HG03342 (cell line): ENCODE measurements at regions not wholly inside any gene's neighbourhood (a gene's known extent, or its start where the extent isn't known, plus 50 kb on each side); places are given as distances from the start of the nearest gene placed in this dataset.

ENCODE experiments used
- ATAC-seq: cut with Tn5 transposase; IDR thresholded peaks from one replicate; pipeline ENCODE4 v1.9.1; 2021; ENCODE audit warnings: mild to moderate bottlenecking, moderate library complexity; ENCODE audit not compliant: unreplicated experiment

DNA sequence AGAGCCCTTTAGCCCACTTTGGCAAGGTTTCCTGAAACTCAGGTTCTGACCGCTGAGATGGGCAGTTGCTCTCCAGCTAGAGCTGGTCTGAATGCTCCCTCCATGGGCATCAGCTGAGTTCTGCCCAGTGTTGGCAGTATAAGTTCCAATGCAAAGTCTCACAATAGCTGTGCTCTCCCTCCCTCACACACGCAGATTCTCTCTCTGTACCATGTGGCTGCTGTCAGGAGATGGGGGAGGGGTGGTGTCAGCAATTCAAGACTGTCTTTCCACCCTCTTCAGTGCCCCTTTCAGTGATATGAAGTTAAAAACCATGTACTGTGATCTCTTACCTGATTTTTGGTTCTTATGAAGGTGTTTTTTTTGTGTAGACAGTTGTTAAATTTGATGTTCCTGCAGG is 164.3 kb upstream of the PLEKHA5 start:
- ATAC-seq = no peak

DNA sequence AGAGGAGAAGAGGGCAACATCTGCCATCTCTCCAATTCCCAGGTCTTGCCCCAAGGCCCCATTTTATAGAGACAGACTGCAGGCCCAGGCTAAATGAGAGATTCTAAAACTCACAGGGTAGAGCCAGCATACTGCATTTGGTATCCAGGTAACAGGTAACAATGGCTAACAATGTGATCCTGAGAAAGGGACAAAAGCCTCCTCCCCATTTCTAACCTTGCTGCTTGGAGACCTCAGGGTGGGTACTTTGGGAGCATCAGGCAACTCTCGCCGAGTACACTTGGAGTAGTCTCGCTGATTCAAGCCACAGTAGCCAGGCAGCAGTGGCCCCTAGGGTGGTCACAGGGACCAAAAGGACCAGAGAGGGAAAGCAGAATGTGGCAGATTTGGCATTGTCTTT is 162.6 kb upstream of the PLEKHA5 start:
- no peak for ATAC-seq

DNA sequence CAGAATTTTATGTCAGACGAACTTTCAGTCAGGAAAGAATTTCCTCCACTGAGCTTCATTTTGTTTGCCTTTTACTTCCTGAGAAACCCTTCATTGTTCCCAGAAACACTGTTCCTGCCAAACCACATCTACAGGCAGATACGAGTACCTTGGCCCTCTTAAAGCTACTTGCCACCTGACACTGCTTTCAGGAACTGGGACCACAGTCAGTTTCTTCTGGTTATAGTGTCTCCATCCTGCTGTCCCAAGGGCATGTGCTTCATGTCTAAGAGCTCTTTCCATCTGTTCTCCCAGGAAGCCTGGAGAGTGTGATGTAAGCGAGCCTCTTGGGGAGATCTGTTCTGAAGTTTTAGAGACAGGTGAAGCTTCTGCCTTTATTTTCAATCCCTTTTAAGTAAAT is 161.7 kb upstream of the PLEKHA5 start:
- no peak for ATAC-seq

DNA sequence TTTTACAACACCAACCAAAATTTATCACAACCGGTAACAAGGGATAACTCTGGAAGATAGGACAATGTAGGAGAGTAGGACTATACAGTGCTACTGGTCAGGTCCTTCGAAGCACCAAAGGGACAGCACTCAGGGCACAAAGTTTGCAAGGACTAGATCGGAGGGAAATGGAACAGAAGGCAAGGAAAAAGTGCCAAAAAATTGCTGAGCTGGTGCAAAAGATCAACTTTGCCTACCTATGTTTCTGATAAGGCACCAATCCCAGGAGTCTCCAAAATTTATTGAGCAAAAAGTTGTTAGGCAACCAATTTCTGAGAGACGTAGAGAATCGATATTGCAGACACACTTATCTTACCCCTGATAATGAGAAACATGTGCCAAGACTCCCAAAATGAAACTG is 160.0 kb upstream of the PLEKHA5 start:
- no peak for ATAC-seq

DNA sequence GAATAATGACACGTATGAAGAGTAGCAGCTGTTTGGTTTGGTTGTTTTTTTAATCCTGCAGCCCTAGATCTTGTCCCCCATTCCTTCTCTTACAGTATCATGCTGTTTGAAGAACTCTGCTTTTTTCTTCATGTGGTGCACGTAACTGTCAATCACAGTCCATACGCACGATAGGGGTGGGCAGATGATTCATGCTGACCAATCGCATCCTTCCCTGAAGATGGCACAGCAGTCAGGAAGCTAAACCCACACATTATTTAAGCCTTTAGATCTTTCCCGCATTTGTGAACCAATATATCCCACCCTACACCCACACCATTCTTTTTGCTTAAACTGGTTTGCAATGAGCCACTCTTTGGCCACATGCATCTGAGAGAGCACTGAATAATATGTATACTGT is 158.9 kb upstream of the PLEKHA5 start:
- no peak for ATAC-seq

DNA sequence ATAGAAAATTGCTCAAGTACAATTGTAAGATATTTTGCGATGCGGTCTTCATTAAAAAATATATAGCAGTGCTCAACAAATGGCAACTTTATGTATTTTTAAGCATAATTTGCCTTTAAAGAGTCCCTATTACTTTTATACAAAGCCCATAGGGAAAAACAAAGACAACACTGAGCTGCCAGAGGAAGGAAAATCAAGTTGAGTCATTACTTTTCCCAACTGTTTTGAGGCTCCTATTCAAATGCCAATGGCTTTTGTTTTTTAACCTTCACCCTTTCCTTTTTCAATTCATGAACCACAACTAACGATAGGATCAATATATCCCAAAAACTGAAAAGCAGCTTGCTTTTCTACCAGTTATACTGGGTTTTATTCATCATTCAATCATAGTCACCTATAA is 157.6 kb upstream of the PLEKHA5 start:
- no peak for ATAC-seq

DNA sequence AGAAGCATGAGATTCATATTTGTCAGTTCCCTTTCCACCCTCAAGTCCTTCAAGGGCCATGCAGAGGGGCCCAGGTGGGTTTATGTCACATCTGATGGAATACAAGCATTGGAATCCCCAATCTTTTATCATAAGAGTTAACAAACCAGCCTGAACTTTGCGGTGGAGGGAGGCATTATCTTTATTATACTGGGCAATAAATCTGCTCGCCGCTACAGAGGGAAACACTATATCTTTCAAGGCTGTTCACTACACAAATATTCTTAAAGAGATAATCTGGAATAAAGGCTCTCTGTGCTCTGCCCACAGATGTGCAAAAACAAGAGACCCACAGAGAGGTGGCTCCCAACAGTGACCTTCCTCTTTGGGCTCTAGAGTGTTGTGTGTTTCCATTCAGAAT is 153.6 kb upstream of the PLEKHA5 start:
- ATAC-seq = no peak

DNA sequence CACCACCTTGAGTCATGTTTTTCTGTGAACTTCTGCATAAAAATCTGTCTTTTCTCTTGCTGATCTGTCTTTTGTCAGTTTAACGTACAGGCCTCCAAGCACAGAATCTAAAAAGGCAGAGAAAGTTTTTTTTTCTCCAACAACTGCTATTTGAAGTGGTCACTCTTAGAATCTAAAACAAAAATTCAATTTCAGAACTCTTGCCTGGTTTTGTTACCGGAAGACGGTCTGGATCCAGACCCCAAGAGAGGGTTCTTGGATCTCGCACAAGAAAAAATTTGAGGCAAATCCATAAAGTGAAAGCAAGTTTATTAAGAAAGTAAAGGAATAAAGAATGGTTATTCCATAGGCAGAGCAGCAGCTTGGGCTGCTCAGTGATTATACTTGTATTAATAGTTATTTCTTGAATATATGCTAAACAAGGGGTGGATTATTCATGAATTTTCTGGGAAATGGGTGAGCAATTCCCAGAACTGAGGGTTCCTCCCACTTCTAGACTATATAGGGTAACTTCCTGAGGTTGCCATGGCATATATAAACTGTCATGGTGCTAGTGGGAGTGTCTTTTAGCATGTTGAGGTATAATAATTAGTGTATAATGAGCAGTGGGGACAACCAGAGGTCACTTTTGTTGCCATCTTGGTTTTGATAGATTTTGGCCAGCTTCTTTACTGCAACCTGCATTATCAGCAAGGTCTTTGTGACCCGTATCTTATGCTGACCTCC is 150.0 kb upstream of the PLEKHA5 start:
- no peak for ATAC-seq

DNA sequence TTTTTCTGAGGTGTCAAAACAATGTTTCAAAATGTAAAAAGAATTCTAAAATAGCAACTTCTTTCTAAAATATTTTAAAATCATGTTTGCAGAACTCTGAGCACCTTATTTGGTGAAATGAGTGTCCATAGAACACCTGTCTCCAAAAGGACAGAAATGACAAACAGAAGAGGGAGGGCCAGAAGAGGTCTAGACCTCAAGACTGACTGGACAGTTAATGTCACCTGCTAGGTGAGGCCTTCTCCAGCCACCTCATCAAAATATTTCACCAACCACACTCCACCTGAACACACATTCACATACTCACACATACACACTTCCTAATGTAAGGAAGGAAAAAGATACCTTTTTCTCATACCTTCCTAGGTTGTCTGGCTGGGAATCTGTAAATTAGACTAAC is 147.8 kb upstream of the PLEKHA5 start:
- no peak for ATAC-seq

DNA sequence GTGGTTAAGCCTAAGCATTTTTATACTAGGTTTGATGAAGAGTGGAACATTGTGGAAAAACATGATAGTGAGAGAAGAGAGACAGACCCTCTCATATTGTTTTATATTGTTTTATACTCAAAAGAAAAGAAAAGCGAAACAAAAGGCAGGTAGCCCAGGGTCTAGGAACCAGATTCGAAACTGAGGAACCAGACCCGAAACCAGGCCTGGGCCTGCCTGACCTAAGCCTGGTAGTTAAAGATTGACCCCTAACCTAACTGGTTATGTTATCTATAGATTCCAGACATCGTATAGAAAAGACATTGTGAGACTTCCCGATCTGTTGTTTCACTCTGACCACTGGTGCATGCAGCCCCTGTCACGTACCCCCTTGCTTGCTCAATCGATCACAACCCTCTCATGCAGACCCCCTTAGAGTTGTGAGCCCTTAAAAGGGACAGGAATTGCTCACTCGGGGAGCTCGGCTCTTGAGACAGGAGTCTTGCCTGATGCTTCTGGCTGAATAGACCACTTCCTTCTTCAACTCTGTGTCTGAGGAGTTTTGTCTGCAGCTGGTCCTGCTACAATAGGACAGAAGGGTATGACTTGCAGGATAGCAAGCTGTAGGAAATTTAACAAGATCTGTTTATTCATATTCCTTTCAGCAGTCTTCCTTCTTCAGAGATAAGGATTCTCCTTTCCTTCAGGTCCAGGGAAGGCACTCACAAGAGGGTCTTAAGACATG is 147.1 kb upstream of the PLEKHA5 start:
- peak; percentile 45 for ATAC-seq

DNA sequence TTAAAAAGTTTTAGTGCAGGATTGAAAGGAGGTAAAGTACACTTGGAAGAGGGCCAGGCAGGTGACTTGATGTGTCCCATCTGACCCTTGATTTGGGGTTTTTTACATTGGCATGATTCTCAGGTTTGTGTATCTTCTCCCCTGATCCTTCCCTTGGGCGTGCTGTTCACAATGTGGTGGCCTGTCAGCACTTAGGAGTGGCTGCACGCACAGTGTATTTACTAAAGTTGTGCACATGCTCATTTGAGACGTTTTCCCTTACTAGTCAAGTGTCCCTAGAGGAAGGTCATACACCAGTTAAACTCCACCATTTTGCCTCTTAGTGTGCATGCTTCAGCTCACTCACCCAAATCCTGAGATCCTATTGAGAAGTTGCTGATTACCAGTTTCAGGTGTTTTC is 145.7 kb upstream of the PLEKHA5 start:
- ATAC-seq = no peak

DNA sequence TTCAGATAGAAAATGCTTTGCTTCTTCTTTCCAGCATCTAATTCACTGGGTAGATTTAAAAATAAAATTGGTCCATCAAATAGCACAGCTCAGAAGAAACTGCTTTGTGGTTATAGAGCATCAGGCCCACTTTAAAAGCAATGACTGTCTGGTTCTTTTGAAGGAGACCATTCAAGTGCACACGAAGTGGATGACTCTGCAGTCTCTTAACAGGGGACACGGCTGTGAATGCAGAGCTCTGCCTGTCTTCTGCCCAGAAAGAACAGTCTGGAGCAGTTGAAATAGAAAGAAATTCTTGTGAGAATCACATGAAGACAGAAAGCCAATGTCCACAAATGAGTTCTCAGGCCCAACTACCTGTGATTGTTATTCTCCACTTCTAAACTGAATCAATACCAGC is 138.7 kb upstream of the PLEKHA5 start:
- ATAC-seq = no peak

DNA sequence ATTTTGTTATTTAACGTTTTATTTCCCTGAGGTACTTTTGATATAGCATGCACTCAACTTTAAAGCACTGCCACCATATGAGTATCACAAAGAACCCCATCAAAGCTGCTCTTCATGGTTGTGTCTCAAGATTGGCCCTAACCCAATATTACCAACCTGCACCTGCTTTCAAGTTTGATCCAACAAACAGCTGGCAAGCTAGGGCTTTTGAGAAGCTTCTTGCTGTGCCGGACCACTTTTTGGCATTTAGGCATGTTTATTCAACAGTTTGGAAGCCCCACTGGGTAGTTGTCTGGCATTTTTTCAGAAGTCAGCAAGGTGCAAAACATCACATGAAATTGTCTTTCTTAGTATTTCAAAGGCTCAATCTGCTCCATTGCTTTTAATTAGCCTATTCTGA is 137.2 kb upstream of the PLEKHA5 start:
- no peak for ATAC-seq

DNA sequence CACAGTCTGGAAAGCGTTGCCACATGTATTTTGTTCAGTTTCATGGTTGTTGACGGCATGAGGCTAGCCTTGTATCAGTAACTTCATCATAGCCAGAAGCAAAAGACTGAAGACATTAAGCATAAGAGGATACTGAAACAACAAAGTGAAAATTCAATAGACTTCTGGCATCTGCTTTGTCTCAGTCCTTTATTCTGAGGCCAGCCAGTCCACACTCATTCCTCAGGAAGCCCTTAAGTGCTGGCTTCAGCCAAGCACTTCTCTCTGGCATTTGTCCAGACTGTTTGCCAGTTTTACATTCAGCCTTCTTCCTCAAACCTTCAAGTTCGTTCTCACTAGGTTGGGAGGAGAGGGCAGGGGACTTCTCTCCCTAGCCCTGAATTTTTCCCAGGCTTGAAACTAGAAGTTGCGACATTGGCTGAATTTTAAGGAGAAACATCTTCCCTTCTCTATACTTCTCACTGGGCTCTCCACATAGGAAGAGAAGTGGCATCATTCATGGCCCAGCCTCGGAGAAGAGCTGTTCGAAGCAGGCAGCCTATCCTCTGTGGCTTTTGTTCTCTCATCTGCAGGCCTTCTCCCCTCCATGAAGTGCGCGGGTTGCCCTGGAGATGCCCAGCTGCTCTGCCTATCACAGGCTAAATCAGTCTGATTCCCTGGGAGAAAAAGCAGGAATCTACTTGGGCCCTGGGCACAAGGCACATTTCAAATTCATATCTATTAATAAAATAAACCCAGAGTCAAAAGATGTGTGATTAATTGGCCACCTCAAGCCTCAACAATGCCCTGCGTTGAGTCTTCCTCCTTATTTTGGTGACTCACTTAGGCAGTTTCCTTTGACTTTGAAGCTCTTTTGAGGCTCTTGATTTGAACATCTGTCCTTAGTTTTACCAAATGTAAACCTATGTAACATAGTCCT is 130.9 kb upstream of the PLEKHA5 start:
- no peak for ATAC-seq

DNA sequence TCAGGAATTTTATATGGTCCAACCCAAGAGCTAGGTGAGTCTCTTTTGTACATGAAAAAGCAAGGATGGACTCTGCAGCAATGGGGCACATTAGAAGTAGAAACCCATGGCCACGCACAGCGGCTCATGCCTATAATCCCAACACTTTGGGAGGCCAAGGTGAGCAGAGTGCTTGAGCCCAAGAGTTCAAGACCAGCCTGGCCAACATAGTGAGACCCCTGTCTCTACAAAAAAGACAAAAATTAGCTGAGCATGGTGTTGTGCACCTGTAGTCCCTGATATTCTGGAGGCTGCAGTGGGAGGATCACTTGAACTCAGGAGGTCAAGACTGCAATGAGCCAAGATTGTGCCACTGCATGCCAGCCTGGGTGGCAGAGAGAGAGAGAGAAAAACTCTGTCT is 128.7 kb upstream of the PLEKHA5 start:
- no peak for ATAC-seq

DNA sequence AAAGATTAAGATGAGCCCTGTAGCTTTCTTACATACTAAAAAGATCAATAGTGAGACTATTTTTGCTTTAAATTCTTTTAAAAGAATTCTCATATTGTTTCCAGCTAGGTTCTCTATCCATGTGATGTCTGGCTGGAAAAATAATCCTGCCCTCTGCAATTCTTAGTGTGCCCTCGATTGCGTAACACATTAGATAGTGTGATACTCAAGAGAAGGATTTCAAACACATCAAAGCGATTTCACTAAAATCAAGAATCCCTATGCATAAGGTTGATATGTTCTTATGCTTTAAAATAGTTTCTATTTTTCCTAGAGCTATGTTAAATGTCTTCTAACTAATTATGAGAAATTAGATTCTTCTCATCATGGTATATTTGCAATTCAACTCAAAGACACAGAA is 127.3 kb upstream of the PLEKHA5 start:
- no peak for ATAC-seq

DNA sequence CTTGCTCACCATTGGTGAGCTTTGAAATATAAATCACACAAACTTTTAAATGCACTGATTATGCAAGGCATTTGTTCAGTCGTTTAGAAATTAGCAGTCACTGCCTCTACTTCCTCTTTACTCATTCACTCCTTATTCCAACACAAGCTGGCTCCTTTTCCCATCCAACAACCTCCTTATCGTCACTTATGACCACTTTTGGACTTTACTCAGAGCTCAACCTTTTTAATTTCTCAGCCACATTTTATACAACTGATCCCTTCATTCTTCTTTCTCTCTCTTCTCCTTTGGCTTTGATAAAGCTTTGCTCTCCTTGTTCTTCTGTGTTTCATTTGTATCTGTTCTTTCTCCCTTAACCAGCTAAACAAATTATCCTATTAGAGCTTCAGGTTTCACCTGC is 126.4 kb upstream of the PLEKHA5 start:
- ATAC-seq = no peak

DNA sequence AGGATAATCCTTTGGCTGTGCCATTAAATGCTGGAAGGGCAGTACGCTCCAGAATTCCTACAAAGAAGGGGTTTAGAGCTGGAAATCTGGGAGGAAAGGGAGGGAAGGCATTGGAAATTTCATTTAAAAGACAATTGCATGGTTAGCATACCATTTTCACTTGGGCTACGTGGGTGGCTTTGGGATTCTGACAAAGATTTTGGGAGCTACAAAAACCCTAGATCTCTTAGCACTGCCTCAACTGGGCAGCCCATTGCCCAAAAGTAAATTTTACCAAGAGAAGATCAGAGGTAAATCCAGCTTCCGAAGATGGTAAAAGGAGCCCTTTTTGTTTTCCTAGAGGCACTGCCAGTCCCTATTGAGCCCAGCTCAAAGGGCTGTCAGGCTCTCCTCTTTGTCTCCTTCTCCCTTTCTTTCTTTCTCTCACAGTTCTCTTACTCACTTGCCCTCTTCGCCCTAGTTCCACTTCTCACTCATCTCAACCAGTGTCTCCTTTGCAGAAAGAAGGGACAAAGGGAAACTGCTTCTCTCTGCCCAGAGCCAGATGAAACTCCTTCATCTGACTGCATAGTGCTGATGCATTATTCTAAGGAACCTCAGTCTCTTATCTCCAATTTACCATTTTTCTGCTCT is 125.4 kb upstream of the PLEKHA5 start:
- no peak for ATAC-seq

DNA sequence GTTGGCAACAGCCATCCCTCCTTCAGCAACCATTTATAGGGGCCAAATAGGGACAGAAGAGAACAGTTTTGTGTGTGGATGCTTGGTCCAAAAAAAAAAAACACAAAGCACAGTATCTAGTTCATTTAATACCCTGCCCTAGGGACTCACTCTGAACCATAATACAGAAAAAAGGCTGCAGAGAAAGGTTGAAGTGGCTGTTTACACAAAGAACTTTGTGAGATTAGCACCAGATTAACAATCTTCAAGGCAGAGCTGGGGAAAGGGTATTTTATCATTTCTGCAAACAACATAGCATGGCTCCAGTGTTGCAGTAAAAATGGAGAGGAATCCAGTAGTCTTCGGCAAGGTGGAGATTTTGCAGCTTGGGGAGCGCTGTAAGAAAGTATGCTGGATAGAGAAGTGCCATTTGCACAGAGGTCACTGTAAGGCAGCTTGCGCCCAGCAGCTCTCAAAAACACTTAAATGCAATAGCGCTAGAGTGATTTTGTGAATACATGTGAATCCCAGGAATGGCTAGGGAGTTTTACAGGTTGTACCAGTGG is 124.2 kb upstream of the PLEKHA5 start:
- ATAC-seq = no peak

DNA sequence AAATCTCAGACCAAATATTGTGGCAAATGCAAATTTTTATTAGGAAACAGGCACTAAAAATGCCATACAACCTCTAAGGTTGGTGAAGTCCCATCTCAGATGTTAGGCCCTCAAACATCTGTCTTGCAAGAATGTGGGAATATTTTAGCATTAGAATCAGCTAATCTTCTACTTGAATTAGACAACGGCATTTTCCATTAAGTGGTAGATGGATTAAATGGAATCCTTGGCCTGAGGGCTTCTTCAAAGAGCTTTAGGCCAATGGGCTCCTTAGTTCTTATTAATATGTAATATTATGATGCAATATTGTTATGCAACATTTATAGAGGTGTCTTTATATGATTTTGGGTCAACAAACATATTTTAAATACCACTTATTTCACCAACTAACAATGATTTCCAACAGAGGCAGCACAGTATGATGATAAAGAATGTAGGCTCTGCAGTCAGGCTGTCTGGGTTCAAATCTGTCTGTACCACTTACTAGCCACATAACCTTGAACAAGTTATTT is 122.9 kb upstream of the PLEKHA5 start:
- no peak for ATAC-seq

DNA sequence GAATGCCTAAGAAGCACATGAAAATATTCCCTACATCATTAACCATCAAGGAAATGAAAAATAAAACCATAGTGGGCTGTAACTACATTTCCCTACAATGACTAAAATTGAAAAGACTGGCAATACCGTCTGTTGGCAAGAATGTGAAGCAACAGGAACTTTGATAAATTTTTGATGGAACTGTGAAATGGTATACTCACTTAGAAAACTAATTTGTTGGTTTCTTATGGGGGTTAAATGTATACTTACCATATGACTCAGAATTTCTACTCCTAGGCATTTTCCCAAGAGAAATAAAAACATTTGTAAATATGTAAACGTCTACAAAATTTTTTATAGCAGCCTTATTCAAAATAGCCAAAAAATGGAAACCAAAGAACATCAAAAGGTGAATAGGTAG is 121.4 kb upstream of the PLEKHA5 start:
- no peak for ATAC-seq
